Embryonic facial prominence (tissue), 1 donor: ENCODE measurements at regions not wholly inside any gene's neighbourhood (a gene's known extent, or its start where the extent isn't known, plus 50 kb on each side); places are given as distances from the start of the nearest gene placed in this dataset.
"Not testable (repeated sequence)": the region's sequence is repeated elsewhere in the genome, so short reads cannot be mapped to it uniquely, and the experiment has no call there.

Experiments used
- DNase-seq: peaks from one replicate; pipeline ENCODE4 v3.0.0-alpha.2; 2016; ENCODE audit errors: extremely low spot score

- no peak for DNase-seq
Measured at GRCh38 chr4:107391630-107392028, 328.4 kb downstream of the PAPSS1 start.

- DNase-seq = no peak
Measured at GRCh38 chr4:107391009-107391629, 328.9 kb downstream of the PAPSS1 start.

- DNase-seq = no peak
Measured at GRCh38 chr4:107389965-107390364, 330.1 kb downstream of the PAPSS1 start.

GRCh38 chr4:107388736-107389274 is 331.2 kb downstream of the PAPSS1 start:
- DNase-seq = no peak

- no peak for DNase-seq
Measured at GRCh38 chr4:107380836-107381438, 339.1 kb downstream of the PAPSS1 start.

GRCh38 chr4:107380190-107380589 is 339.8 kb downstream of the PAPSS1 start:
- no peak for DNase-seq

- no peak for DNase-seq
Measured at GRCh38 chr4:107379054-107379869, 340.8 kb downstream of the PAPSS1 start.

GRCh38 chr4:107376293-107376692 is 340.2 kb upstream of the DKK2 start:
- no peak for DNase-seq

- DNase-seq = no peak
Measured at GRCh38 chr4:107366900-107367299, 330.8 kb upstream of the DKK2 start.

GRCh38 chr4:107366016-107366735 is 330.1 kb upstream of the DKK2 start:
- no peak for DNase-seq

GRCh38 chr4:107363125-107363524 is 327.0 kb upstream of the DKK2 start:
- DNase-seq = no peak

- DNase-seq = no peak
Measured at GRCh38 chr4:107359208-107359607, 323.1 kb upstream of the DKK2 start.

GRCh38 chr4:107354304-107354703 is 318.2 kb upstream of the DKK2 start:
- DNase-seq = not testable (repeated sequence)

- DNase-seq = no peak
Measured at GRCh38 chr4:107351196-107351595, 315.1 kb upstream of the DKK2 start.

- no peak for DNase-seq
Measured at GRCh38 chr4:107349732-107350131, 313.6 kb upstream of the DKK2 start.

GRCh38 chr4:107349266-107349665 is 313.2 kb upstream of the DKK2 start:
- no peak for DNase-seq

GRCh38 chr4:107348188-107349050 is 312.3 kb upstream of the DKK2 start:
- DNase-seq = no peak

GRCh38 chr4:107333518-107333917 is 297.4 kb upstream of the DKK2 start:
- no peak for DNase-seq

- DNase-seq = not testable (repeated sequence)
Measured at GRCh38 chr4:107332656-107333055, 296.5 kb upstream of the DKK2 start.

GRCh38 chr4:107330916-107331315 is 294.8 kb upstream of the DKK2 start:
- DNase-seq = no peak

- no peak for DNase-seq
Measured at GRCh38 chr4:107319386-107319785, 283.3 kb upstream of the DKK2 start.
